ENCODE measurements at regions not wholly inside any gene's neighbourhood (a gene's known extent, or its start where the extent isn't known, plus 50 kb on each side); places are given as distances from the start of the nearest gene placed in this dataset.

GRCh38 chr2:58769864-58770234 is 528.7 kb upstream of the FANCL start:
- no peaks in the 10 kb centered on the region for H3K9me3 ChIP-seq (ENCODE audit: low read length)
- TF ChIP-seq SMC3 (conservative IDR thresholded peaks at IDR 0.05; ENCODE audit: poor library complexity), result no peak
- TF ChIP-seq RAD21 (conservative IDR thresholded peaks at IDR 0.05), result no peak
- TF ChIP-seq MXI1 (conservative IDR thresholded peaks at IDR 0.05; ENCODE audit: poor library complexity, severe bottlenecking), result no peak
- TF ChIP-seq POLR2AphosphoS5 (IDR thresholded peaks at IDR 0.05), result no peak
- no peak for TF ChIP-seq REST (IDR thresholded peaks at IDR 0.05; ENCODE audit: borderline replicate concordance)
- TF ChIP-seq EP300 (conservative IDR thresholded peaks at IDR 0.05; ENCODE audit: poor library complexity, severe bottlenecking), result no peak
- no peak for TF ChIP-seq TAF1 (IDR thresholded peaks at IDR 0.05; ENCODE audit: low read depth)
- TF ChIP-seq EZH2 (IDR thresholded peaks at IDR 0.05; ENCODE audit: borderline replicate concordance, insufficient read depth, low read length, poor library complexity, severe bottlenecking), result no peak
- TF ChIP-seq CTCF (IDR thresholded peaks at IDR 0.05; ENCODE audit: poor library complexity, severe bottlenecking), result no peak
- H3K4me3 ChIP-seq (ENCODE audit: low read length), result no peak overlapping the region
- no peaks in the 10 kb centered on the region for H3K27me3 ChIP-seq (ENCODE audit: insufficient read depth, low read depth, low read length)
- H4K20me1 ChIP-seq (ENCODE audit: insufficient read depth), result no peaks in the 10 kb centered on the region
- H3K27ac ChIP-seq (ENCODE audit: low read length), result no peak overlapping the region
- H3K36me3 ChIP-seq (ENCODE audit: insufficient read depth, low read length), result no peaks in the 10 kb centered on the region
- no peak overlapping the region for H3K9ac ChIP-seq (ENCODE audit: low read length)
- no peaks in the 10 kb centered on the region for H3K79me2 ChIP-seq (replicated peaks; ENCODE audit: insufficient read depth, low read length)
- no peak overlapping the region for H2AFZ ChIP-seq (ENCODE audit: low read depth, low read length)
- H3K4me2 ChIP-seq (ENCODE audit: low read length), result no peak overlapping the region
- H3K9me2 ChIP-seq (ENCODE audit: insufficient read depth, low read length), result no peaks in the 10 kb centered on the region
- no peaks in the 10 kb centered on the region for H3F3A ChIP-seq (ENCODE audit: insufficient read depth, low read length, poor library complexity, severe bottlenecking)

DNA sequence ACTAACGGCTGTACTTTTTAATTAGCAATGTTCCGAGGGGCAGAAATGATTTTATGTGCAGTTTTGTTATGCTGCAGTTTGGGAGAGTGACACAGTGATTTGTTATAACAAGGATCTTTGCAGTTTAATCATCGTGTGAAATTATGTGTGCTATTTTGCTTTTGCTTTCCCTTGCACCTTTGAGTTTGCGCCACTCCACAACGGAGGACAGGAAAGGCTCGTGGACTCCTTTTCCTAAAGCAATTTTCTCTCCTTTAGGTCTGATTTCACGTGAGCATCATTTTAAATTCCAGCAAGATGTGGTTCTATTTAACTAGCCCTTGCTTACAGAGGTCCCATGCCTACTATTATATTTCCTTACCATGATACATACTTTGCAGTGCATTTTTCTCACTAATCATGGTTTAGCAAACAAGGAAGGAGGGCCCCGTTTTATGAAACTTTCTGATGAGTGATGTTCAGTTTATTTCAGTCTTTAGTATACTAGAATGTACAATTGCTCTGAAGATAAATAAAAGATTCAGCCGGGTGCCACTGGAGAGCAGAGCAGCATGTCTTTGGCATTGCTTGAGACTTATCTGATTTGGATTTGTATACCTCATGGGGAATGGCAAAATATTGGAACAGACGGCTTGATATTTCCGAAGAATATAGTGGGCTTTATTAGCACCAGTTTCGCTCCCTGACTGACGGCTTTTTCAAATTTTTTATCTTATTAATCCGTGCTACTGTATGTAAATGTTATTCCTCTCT is 528.2 kb upstream of the FANCL start:
- Histone ChIP-seq H3K4me3 (ENCODE audit: low read length) (no peak overlapping the region), H4K20me1 (ENCODE audit: insufficient read depth) (no peaks in the 10 kb centered on the region)

More for the DNA sequence above, 528.2 kb upstream of the FANCL start:
- no peak overlapping the region for H2AFZ ChIP-seq (ENCODE audit: low read depth, low read length)
- no peak overlapping the region for H3K4me2 ChIP-seq (ENCODE audit: low read length)
- H3K27me3 ChIP-seq (ENCODE audit: insufficient read depth, low read depth, low read length), result no peaks in the 10 kb centered on the region
- H3K27ac ChIP-seq (ENCODE audit: low read length), result no peak overlapping the region
- TF ChIP-seq SMC3 (conservative IDR thresholded peaks at IDR 0.05; ENCODE audit: poor library complexity), result peak; percentile 25
- peak; percentile 54 for TF ChIP-seq RAD21 (conservative IDR thresholded peaks at IDR 0.05)
- peak; percentile 41 for TF ChIP-seq CTCF (IDR thresholded peaks at IDR 0.05; ENCODE audit: poor library complexity, severe bottlenecking)
- TF ChIP-seq EZH2 (IDR thresholded peaks at IDR 0.05; ENCODE audit: borderline replicate concordance, insufficient read depth, low read length, poor library complexity, severe bottlenecking), result no peak
- no peaks in the 10 kb centered on the region for H3K36me3 ChIP-seq (ENCODE audit: insufficient read depth, low read length)
- no peaks in the 10 kb centered on the region for H3K9me3 ChIP-seq (ENCODE audit: low read length)
- H3K79me2 ChIP-seq (replicated peaks; ENCODE audit: insufficient read depth, low read length), result no peaks in the 10 kb centered on the region
- H3K9ac ChIP-seq (ENCODE audit: low read length), result no peak overlapping the region
- no peaks in the 10 kb centered on the region for H3F3A ChIP-seq (ENCODE audit: insufficient read depth, low read length, poor library complexity, severe bottlenecking)
- H3K9me2 ChIP-seq (ENCODE audit: insufficient read depth, low read length), result no peaks in the 10 kb centered on the region
